Smooth muscle cell (in vitro differentiated cells): ENCODE measurements at regions not wholly inside any gene's neighbourhood (a gene's known extent, or its start where the extent isn't known, plus 50 kb on each side); places are given as distances from the start of the nearest gene placed in this dataset.
"Not testable (repeated sequence)": the region's sequence is repeated elsewhere in the genome, so short reads cannot be mapped to it uniquely, and the experiment has no call there.

Experiments used
- DNase-seq: peaks from one replicate; lab custom pipeline; 2025; ENCODE audit not compliant: unreplicated experiment; lab: John Stamatoyannopoulos, UW
- H2AFZ ChIP-seq: fragments of 200-600 bp; sonication (generic); 2 replicates; pipeline ENCODE4 v1.6.0; 2016; ENCODE audit warnings: antibody characterized with exemption, low read depth, mild to moderate bottlenecking
- H3F3A ChIP-seq: fragments of 200-600 bp; sonication (generic); 2 replicates; pipeline ENCODE4 v1.6.0; 2017; ENCODE audit warnings: antibody characterized with exemption, low read depth
- H3K27ac ChIP-seq: fragments of 200-600 bp; sonication (generic); 2 replicates; pipeline ENCODE4 v1.5.1; 2016; ENCODE audit warnings: low read depth, mild to moderate bottlenecking
- H3K27me3 ChIP-seq: fragments of 200-600 bp; sonication (generic); 2 replicates; pipeline ENCODE4 v1.6.1; 2016; ENCODE audit warnings: low read depth, mild to moderate bottlenecking
- H3K36me3 ChIP-seq: fragments of 200-600 bp; sonication (generic); 2 replicates; pipeline ENCODE4 v1.5.1; 2016; ENCODE audit warnings: low read depth
- H3K4me1 ChIP-seq: fragments of 200-600 bp; sonication (generic); 2 replicates; pipeline ENCODE4 v1.5.1; 2016; ENCODE audit warnings: low read depth
- H3K4me2 ChIP-seq: fragments of 200-600 bp; sonication (generic); 2 replicates; pipeline ENCODE4 v1.6.0; 2016; ENCODE audit warnings: mild to moderate bottlenecking
- H3K4me3 ChIP-seq: fragments of 200-600 bp; sonication (generic); 2 replicates; pipeline ENCODE4 v1.5.1; 2016; ENCODE audit warnings: mild to moderate bottlenecking
- H3K79me2 ChIP-seq: fragments of 200-600 bp; sonication (generic); 2 replicates; pipeline ENCODE4 v1.6.0; 2016; ENCODE audit warnings: low read depth, mild to moderate bottlenecking
- H3K9ac ChIP-seq: fragments of 200-600 bp; sonication (generic); 2 replicates; pipeline ENCODE4 v1.6.0; 2016; ENCODE audit warnings: low read depth
- H3K9me3 ChIP-seq: fragments of 200-600 bp; sonication (generic); replicated peaks from 2 replicates; pipeline ENCODE4 v1.5.1; 2016; ENCODE audit warnings: low read depth
- H4K20me1 ChIP-seq: fragments of 200-600 bp; sonication (generic); 2 replicates; pipeline ENCODE4 v1.6.0; 2016; ENCODE audit warnings: low read depth
- WGBS: methylation state at CpG from one replicate; pipeline ENCODE4 v1.1.7; 2016; ENCODE audit warnings: low lambda C conversion rate; 5-methylcytosine and 5-hydroxymethylcytosine counted together
- TF ChIP-seq, protein P1 (sequence below): fragments of 200-600 bp; sonication (generic); IDR thresholded peaks from 2 replicates; pipeline ENCODE4 v1.5.1; 2017; ENCODE audit warnings: borderline replicate concordance, mild to moderate bottlenecking, antibody characterized with exemption; ENCODE audit not compliant: insufficient read depth, poor library complexity, severe bottlenecking

DNA sequence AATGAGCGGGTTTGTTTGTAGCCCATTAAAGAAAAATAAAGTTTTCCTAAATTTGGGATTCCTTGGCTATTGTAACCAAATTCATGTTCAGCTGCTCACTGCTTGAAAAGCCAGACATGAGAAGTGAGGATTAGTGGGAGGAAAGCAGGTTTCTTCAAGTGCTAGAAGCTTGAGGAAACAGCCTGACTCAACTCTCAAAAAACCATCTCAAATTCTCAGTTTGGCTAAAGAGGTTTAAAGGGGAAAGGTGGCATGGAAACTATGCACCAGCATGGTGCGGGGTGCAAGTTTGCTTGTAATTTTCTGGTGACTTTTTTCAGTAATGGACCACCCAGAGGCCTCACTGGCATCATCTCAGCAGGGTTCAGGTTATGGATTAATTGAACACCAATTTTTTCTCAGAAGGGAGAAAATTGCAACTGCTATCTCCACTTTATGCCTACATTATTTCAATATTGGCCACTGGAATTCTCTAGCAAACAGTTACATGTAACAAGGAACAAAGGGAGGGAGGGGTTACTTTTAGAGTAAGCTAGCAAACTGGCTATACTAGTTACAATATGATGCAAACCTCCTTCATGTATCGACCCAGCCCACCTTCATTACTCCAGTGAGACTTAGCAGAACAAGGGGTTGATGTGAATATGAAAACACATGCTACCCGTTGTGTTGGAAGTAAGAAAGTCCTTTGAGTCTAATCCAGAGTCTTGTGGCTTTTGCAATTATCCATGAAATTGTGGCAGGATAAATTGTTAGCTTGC is 85.0 kb upstream of the IFNGR1 start:
- TF ChIP-seq, protein P1, sequence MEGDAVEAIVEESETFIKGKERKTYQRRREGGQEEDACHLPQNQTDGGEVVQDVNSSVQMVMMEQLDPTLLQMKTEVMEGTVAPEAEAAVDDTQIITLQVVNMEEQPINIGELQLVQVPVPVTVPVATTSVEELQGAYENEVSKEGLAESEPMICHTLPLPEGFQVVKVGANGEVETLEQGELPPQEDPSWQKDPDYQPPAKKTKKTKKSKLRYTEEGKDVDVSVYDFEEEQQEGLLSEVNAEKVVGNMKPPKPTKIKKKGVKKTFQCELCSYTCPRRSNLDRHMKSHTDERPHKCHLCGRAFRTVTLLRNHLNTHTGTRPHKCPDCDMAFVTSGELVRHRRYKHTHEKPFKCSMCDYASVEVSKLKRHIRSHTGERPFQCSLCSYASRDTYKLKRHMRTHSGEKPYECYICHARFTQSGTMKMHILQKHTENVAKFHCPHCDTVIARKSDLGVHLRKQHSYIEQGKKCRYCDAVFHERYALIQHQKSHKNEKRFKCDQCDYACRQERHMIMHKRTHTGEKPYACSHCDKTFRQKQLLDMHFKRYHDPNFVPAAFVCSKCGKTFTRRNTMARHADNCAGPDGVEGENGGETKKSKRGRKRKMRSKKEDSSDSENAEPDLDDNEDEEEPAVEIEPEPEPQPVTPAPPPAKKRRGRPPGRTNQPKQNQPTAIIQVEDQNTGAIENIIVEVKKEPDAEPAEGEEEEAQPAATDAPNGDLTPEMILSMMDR = no peak

DNA sequence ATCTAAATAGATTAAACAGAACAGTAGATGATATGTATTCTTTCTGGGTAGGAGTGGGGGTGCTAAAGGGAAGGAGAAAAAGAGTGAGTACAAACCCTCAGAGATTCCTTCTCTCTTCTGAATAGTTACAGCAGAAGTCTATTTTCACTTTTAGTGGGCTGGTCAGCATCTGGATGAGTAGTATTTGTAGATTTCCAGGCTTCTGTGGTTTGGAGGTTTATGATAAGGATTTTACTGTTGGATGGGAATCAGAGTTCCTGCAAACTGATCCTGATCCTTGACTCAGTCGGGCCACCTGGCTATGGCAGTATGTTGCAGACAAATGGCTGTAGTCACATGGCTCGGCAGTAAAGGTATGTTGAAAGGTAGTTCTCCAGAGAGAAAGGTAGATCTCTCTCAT is 84.3 kb upstream of the IFNGR1 start:
- Histone ChIP-seq H4K20me1 (no peaks in the 10 kb centered on the region), H3K36me3 (no peaks in the 10 kb centered on the region), H2AFZ (no peak overlapping the region), H3K4me3 (no peak overlapping the region), H3K4me2 (peak overlapping the region; percentile 45), H3F3A (no peaks in the 10 kb centered on the region), H3K79me2 (no peaks in the 10 kb centered on the region), H3K9me3 (no peaks in the 10 kb centered on the region), H3K27me3 (no peaks in the 10 kb centered on the region), H3K9ac (no peak overlapping the region), H3K27ac (peak overlapping the region; percentile 16), H3K4me1 (no peaks in the 10 kb centered on the region)
- DNase-seq = no peak
- WGBS = 49% methylated on average over 2 of the region's 2 CpGs
- TF ChIP-seq, protein P1 = no peak

More for the DNA sequence above, 85.0 kb upstream of the IFNGR1 start:
- H3F3A ChIP-seq = no peaks in the 10 kb centered on the region
- no peak overlapping the region for H3K4me3 ChIP-seq
- DNase-seq = no peak
- H3K9ac ChIP-seq = no peak overlapping the region
- no peaks in the 10 kb centered on the region for H3K9me3 ChIP-seq
- peak overlapping the region; percentile 45 for H3K4me2 ChIP-seq
- no peaks in the 10 kb centered on the region for H3K79me2 ChIP-seq
- H2AFZ ChIP-seq = no peak overlapping the region
- 93% methylated on average over 4 of the region's 4 CpGs for WGBS
- H3K27me3 ChIP-seq = no peaks in the 10 kb centered on the region
- H4K20me1 ChIP-seq = no peaks in the 10 kb centered on the region
- H3K4me1 ChIP-seq = no peaks in the 10 kb centered on the region
- no peaks in the 10 kb centered on the region for H3K36me3 ChIP-seq
- peak overlapping the region; percentile 16 for H3K27ac ChIP-seq

DNA sequence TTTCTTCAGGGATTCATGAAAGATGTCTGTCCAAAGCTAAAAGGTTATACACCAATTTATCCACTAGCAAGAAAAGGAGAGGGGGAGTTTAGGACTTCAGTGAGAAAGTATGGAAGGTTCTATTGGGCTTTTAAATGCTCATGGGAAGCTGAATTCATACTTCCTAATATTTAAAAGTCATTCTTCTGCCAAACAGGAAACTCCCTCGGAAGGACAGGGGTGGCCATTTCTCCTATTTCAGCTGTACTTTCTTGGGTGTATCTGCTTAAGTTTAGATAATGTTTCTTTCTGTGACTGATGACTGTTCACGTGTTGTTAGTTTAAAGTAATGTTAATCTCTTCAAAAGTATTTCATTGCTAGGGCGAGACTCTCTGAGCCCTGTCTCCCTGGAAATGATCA is 80.5 kb upstream of the IFNGR1 start:
- no peak overlapping the region for H3K4me3 ChIP-seq
- no peaks in the 10 kb centered on the region for H3K36me3 ChIP-seq
- DNase-seq = no peak
- H3K27me3 ChIP-seq = no peaks in the 10 kb centered on the region
- 85% methylated on average over 3 of the region's 3 CpGs for WGBS
- H3K4me2 ChIP-seq = no peak overlapping the region
- no peaks in the 10 kb centered on the region for H3K9me3 ChIP-seq
- TF ChIP-seq, protein P1 = no peak
- no peaks in the 10 kb centered on the region for H4K20me1 ChIP-seq
- H3K79me2 ChIP-seq = no peaks in the 10 kb centered on the region
- H3F3A ChIP-seq = no peaks in the 10 kb centered on the region
- no peak overlapping the region for H3K27ac ChIP-seq
- H2AFZ ChIP-seq = no peak overlapping the region
- H3K4me1 ChIP-seq = no peaks in the 10 kb centered on the region
- H3K9ac ChIP-seq = no peak overlapping the region

DNA sequence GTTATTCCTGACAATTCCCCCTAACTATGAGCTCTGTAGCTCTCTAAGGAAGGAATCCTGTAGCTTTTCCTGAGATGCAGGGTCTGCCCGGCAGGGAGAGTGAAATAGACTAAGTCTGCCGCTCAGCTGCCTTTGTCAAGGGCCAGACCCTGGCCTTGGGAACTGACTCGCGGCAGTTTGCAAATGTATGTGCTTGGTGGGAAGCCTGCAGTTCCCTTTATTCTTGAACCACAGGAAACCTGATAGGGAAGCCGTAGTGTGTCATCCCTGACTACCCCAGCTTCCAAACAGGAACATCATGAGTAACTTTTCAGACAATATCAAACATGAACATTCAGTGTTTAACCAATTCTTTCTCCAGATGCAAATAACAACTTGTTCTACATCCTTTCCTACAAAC is 78.7 kb upstream of the IFNGR1 start:
- Histone ChIP-seq H3K36me3 (no peaks in the 10 kb centered on the region), H3K4me3 (no peak overlapping the region), H3K4me1 (no peaks in the 10 kb centered on the region), H3K27me3 (no peaks in the 10 kb centered on the region), H2AFZ (peak overlapping the region; percentile 67), H3K79me2 (no peaks in the 10 kb centered on the region), H4K20me1 (no peaks in the 10 kb centered on the region), H3K9me3 (no peaks in the 10 kb centered on the region), H3K4me2 (no peak overlapping the region), H3F3A (no peaks in the 10 kb centered on the region), H3K27ac (no peak overlapping the region), H3K9ac (no peak overlapping the region)
- 17% methylated on average over 5 of the region's 5 CpGs for WGBS
- TF ChIP-seq, protein P1 = no peak
- DNase-seq = no peak

DNA sequence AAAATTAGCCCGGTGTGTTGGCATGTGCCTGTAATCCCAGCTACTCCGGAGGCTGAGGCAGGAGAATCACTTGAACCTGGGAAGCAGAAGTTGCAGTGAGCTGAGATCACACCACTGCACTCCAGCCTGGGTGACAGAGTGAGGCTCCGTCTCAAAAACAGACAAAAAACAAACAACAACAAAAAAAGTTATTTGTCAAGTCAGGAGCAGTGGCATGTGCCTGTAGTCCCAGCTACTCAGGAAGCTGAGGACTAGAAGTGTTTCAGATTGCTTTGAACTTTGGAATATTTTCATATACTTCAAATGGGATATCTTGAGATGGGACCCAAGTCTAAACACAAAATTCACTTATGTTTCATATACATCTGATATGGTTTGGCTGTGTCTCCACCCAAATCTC is 73.1 kb upstream of the IFNGR1 start:
- H3K4me1 ChIP-seq, H2AFZ ChIP-seq, H3K4me3 ChIP-seq, H3K27me3 ChIP-seq, H3K36me3 ChIP-seq, DNase-seq, H3K9ac ChIP-seq, H3K9me3 ChIP-seq, H3F3A ChIP-seq, H3K27ac ChIP-seq, H3K4me2 ChIP-seq, H4K20me1 ChIP-seq, H3K79me2 ChIP-seq: not testable (repeated sequence)
- WGBS = 86% methylated on average over 3 of the region's 3 CpGs
